Left colon (tissue), 2 donors: ENCODE measurements at regions not wholly inside any gene's neighbourhood (a gene's known extent, or its start where the extent isn't known, plus 50 kb on each side); places are given as distances from the start of the nearest gene placed in this dataset.

Source experiments
- ATAC-seq: fragments of 200-7000 bp; cut with Tn5 transposase; one replicate; pipeline ENCODE4 v1.9.1; 2020; ENCODE audit warnings: mild to moderate bottlenecking, moderate library complexity
- DNase-seq, 2 donors: peaks; one replicate each; pipeline ENCODE4 v3.0.0-alpha.2; 2020
- intact Hi-C, 2 donors: fragments of 100-400 bp; cut with DNase I in 1 of 2; cut with micrococcal nuclease in 1 of 2; formaldehyde crosslinking; loops; one replicate each; pipeline versions ENCODE4 v1.11.2 to v1.14.0; 2022; cut with DNase I, micrococcal nuclease
- donor health status: DM: no; HTN: no; CAD: no.
- donor health status: DM: yes; HTN: yes; CAD: no.

DNA sequence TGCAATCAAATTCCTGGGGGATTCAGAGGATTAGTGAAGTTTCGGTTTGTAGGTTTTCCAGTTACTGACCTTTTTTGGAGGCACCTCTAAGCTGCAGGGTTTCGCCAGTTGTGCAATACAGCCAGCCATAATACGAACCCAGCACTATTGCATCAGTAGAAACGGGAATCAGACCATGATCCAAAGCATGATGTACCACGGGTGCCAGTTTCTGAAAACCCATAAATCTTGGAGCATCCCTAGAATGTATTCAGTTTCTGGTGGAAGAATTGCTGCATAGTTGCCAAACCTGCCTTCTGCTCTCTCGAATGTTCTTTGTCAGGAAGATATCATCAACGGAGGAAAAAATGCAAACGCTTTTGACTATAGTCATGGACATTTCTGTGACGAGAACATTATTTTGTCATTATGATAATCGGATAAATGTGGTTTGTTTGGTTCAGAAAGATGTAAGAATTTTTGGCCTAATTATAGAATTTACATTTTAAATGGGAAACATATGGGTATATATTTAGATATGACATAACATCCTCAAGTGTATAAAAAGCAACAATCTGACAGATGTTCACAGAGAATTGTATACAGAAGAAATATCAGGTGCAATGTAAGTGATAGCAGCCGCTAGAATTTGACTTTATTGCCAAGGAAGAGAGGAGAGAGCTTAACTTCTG lies 186.2 kb upstream of the PRKCQ start:
- ATAC-seq (no peak), DNase-seq (no peak)
- intact Hi-C loops: no loop called here

DNA sequence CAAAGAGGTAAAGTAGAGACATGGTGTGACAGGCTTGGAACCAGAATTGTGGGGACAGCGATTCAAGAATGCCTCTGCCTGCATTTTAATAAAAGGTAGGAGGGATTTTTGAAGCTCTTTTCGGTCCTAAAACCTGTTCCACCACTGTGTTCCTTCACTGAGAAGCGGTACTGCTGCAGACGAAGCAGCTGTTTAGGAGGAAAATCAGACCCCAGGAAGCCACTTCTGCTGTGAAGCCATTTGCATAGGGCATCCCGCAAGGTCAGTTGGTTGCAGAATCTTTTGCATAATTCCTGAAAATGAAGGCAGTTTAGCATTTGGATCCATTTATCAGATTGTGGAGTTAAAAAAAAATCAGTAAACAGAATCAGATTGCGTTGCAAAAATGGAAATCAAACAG lies 183.3 kb upstream of the PRKCQ start:
- intact Hi-C loops: no loop called here
- DNase-seq: no peak
- no peak for ATAC-seq

DNA sequence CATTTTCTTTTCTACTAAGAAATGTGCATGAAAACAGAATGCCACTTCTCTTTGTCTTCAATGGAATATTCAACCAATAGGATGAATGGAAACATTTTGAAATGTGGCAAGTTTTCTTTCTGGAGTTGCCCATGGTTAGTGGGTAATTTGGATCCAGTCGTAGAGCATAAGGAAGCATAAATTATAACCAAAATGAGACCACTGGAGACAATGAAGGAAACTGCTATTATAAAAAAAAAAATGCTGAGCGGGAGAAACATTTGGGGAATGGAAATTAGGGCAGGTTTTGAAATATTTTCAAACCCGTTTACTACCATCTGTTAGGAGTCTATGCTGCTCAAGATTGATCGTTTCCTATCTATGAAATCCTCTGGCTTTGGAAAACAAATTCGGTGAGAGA lies 182.9 kb upstream of the PRKCQ start:
- intact Hi-C loops: no loop called here
- ATAC-seq (no peak), DNase-seq (no peak)

DNA sequence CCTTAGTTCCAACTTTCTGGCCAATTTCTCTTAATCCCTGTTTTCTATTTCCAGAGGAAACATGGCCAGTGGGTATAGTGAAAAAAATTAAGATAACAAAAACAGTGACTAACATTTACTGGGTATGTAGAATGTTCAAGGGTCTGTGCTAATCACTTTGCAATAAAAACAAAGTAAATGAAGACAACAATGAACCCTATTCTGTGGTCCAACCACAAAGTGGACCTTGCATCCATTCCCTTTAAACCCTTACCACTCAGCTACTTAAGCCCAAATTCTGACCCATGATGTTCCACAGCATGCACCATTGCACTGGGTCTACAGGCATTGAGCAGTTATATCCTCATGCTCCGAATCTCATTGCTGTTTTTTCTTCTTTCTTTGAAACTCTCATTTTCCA lies 179.9 kb upstream of the PRKCQ start:
- DNase-seq (no peak), ATAC-seq (no peak)
- intact Hi-C loops: no loop called here

- DNase-seq: no peak
- intact Hi-C loops: no loop called here
- ATAC-seq: no peak
These were observed 177.1 kb upstream of the PRKCQ start for GRCh38 chr10:6757158-6757557.

DNA sequence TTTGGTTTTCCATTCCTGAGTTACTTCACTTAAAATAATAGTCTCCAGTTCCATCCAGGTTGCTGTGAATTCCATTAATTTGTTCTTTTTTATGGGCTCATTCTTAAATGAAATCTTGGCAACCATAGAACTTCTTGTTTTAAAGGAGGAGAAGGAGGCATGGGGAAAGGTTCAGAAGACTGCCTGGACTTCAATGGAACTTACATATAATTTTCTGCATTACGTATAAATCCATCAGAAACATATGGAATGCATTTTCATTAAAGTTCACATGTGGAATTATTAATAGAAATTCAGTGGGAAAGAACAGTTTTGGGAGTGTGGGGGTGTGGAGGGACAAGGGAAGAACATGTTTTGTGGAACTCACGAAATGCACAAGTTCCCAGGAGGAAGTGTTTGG lies 176.6 kb upstream of the PRKCQ start:
- intact Hi-C loops: no loop called here
- DNase-seq (no peak), ATAC-seq (no peak)

GRCh38 chr10:6755781-6756460 lies 175.8 kb upstream of the PRKCQ start:
- intact Hi-C loops: no loop called here
- no peak for ATAC-seq
- no peak for DNase-seq

- DNase-seq: no peak
- intact Hi-C loops: no loop called here
- no peak for ATAC-seq
These were observed 173.6 kb upstream of the PRKCQ start for GRCh38 chr10:6753644-6754043.

DNA sequence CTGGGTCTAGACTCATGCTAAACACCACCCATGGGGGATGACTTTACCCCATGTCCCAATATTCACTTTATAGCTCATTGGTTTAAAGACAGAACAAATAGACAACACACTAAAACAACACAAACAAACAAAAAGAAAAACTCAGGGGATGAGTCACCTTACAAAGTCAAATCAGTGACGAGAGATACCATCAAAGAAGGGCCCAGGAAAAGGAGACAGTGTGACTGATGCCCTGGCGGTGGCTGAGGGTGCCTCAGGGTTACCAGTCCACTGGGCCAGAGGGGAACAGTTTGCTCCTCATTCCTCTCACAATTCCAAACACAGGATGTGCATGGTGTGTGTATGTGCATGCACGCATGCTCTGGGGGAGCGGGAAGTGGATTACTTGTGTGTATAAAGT lies 171.3 kb upstream of the PRKCQ start:
- ATAC-seq: no peak
- DNase-seq: no peak
- intact Hi-C loops: no loop called here

DNA sequence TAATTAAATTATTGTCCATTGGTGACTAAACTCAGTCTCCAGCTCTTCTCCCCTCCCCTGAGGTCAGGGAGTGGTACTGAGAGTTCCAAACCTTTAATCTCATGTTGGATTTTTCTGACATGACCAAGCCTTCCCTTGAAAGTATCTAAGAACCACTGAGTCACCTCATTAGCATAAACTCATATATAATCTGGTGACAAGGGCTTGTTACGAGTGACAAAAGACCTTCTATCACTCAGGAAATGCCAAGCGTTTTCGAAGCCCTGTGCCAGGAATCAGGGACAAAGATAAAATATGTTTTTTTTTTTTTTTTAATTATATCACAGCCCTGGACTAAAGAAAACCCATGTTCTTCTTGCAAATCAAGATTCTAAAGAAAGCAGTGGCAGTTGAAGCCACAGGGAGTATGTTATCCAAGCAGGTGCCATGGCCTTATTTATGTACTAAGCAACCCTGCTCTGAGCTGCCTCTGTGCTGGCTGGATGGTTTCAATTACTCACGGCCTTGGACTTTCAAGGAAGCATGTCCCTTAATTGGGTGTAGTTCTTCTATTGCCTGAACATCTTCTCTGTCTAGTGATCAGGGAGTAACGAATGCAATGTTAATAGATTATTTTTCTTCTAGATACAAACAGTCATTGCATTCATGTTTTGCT lies 169.0 kb upstream of the PRKCQ start:
- DNase-seq (no peak), ATAC-seq (no peak)
- intact Hi-C loops: no loop called here

- ATAC-seq (no peak), DNase-seq (no peak)
- intact Hi-C loops: no loop called here
These were observed 168.0 kb upstream of the PRKCQ start for GRCh38 chr10:6748029-6748428.

- no peak for ATAC-seq
- no peak for DNase-seq
- intact Hi-C loops: no loop called here
These were observed 166.7 kb upstream of the PRKCQ start for GRCh38 chr10:6746782-6747181.

- intact Hi-C loops: no loop called here
- no peak for ATAC-seq
These were observed 163.3 kb upstream of the PRKCQ start for GRCh38 chr10:6743291-6743849.

DNA sequence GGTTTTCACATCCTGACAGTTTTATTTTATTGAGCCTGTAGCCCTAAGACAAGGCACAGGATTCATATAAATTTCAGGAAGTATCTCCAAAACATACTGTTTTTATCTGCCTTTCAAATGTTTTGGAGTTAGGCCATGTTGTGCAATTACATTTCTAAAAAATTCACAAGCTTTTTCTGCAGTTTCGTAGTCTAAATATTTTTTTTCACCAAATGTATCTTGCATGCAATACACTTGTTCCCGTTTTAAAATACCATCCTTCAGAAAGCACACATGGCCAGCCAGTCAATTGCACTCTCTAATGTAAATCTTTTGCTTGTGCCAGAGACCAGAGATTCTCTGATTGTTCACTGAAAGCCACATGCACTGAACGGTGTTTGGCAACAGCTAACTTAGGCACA lies 161.5 kb upstream of the PRKCQ start:
- no peak for DNase-seq
- intact Hi-C loops: no loop called here
- ATAC-seq: no peak

More at GRCh38 chr10:6743291-6743849, 163.3 kb upstream of the PRKCQ start:
- no peak for DNase-seq

- ATAC-seq (no peak), DNase-seq (no peak)
- intact Hi-C loops: no loop called here
These were observed 159.6 kb upstream of the PRKCQ start for GRCh38 chr10:6739530-6740174.

- DNase-seq (no peak), ATAC-seq (no peak)
These were observed 158.2 kb upstream of the PRKCQ start for GRCh38 chr10:6738112-6738768.

DNA sequence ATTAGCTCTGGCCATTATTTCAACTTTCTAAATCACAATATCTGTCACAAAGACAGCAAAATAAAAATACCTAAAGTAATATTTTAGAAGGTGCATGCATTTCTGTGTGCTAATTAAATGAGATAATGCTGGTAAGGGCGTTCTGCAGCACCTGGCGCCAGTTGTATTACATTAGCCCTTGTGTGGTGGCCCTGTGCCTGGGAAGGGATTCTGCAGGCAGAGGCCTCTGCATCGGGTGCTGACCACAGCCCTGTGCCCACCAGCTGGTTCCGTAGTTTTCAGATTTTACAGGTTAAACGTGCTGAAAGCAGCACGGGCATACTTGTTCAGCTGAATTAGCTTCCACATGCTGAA lies 157.7 kb upstream of the PRKCQ start:
- intact Hi-C loops: no loop called here
- DNase-seq (no peak), ATAC-seq (no peak)

More at GRCh38 chr10:6738112-6738768, 158.2 kb upstream of the PRKCQ start:
- intact Hi-C loops: no loop called here

DNA sequence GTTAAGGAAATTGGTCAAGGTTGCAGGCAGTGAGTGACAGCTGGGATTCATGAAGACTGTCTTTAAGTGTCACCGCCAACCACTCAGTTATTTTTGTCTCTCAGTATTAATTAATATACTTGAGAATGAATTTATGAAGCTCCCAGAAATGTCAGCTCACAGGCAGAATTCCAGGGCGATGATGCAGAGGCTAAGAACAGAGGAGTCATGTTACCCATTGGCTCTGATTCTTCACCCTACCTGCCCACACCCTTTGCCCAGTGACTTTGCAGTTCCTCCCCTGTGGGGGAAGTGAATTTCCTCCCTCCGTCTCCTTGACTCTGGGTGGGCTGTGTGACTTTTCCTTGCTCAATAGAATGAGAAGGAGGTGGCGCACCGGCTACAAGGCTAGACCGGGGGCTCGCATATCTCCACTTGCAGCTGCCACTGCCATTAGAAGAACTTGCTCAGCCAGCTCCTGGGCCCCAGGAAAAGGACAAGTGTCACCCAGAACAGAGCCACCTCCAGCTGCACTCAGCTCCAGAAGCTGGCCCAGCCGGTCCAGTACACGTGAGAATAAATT lies 157.1 kb upstream of the PRKCQ start:
- intact Hi-C loops: no loop called here
- no peak for DNase-seq
- ATAC-seq: no peak

GRCh38 chr10:6734286-6734685 lies 154.2 kb upstream of the PRKCQ start:
- intact Hi-C loops: no loop called here
- no peak for DNase-seq
- no peak for ATAC-seq
